ENCODE measurements at regions not wholly inside any gene's neighbourhood (a gene's known extent, or its start where the extent isn't known, plus 50 kb on each side); places are given as distances from the start of the nearest gene placed in this dataset.

- no peak for DNase-seq
- no peak for FAIRE-seq
- TF ChIP-seq CTCF (IDR thresholded peaks at IDR 0.05; ENCODE audit: borderline replicate concordance, extremely low read depth, insufficient read depth), result no peak
- no peaks in the 10 kb centered on the region for H3K9me3 ChIP-seq (ENCODE audit: control insufficient read depth in 2 of 3, insufficient read depth in 1 of 3, low read length in 3 of 3)
- H3K4me3 ChIP-seq (ENCODE audit: low read length in 3 of 3), result no peak overlapping the region
- no peaks in the 10 kb centered on the region for H3K4me1 ChIP-seq (ENCODE audit: control insufficient read depth in 2 of 3, insufficient read depth in 2 of 3, low read depth in 1 of 3, low read length in 3 of 3)
- intact Hi-C loops (cut with DNase I), result no loop called here
- no peak overlapping the region for H3K27ac ChIP-seq (ENCODE audit: low read depth in 2 of 2, low read length in 2 of 2)
- H3K36me3 ChIP-seq (ENCODE audit: control insufficient read depth in 2 of 3, insufficient read depth in 3 of 3, low read length in 3 of 3), result no peaks in the 10 kb centered on the region
- no peaks in the 10 kb centered on the region for H3K27me3 ChIP-seq (ENCODE audit: control insufficient read depth, insufficient read depth, low read length)
- no peak overlapping the region for H3K9ac ChIP-seq (ENCODE audit: low read length in 3 of 3)
These were observed 56.8 kb upstream of the CNOT6 start for GRCh38 chr5:180437336-180437735.

GRCh38 chr5:180438785-180439780, 55.1 kb upstream of the CNOT6 start:
- Histone ChIP-seq H3K36me3 (ENCODE audit: control insufficient read depth in 2 of 3, insufficient read depth in 3 of 3, low read length in 3 of 3) (no peaks in the 10 kb centered on the region), H3K9ac (ENCODE audit: low read length in 3 of 3) (no peak overlapping the region), H3K4me1 (ENCODE audit: control insufficient read depth in 2 of 3, insufficient read depth in 2 of 3, low read depth in 1 of 3, low read length in 3 of 3) (no peaks in the 10 kb centered on the region), H3K9me3 (ENCODE audit: control insufficient read depth in 2 of 3, insufficient read depth in 1 of 3, low read length in 3 of 3) (no peaks in the 10 kb centered on the region), H3K4me3 (ENCODE audit: low read length in 3 of 3) (no peak overlapping the region), H3K27ac (ENCODE audit: low read depth in 2 of 2, low read length in 2 of 2) (no peak overlapping the region), H3K27me3 (ENCODE audit: control insufficient read depth, insufficient read depth, low read length) (no peaks in the 10 kb centered on the region)
- no peak for TF ChIP-seq CTCF (IDR thresholded peaks at IDR 0.05; ENCODE audit: borderline replicate concordance, extremely low read depth, insufficient read depth)
- FAIRE-seq (no peak), DNase-seq (no peak)
- intact Hi-C loops (cut with DNase I), result no loop called here

GRCh38 chr5:180439911-180440769, 54.0 kb upstream of the CNOT6 start:
- no peak for FAIRE-seq
- intact Hi-C loops (cut with DNase I), result no loop called here
- no peak overlapping the region for H3K9ac ChIP-seq (ENCODE audit: low read length in 3 of 3)
- no peak overlapping the region for H3K4me3 ChIP-seq (ENCODE audit: low read length in 3 of 3)
- no peaks in the 10 kb centered on the region for H3K4me1 ChIP-seq (ENCODE audit: control insufficient read depth in 2 of 3, insufficient read depth in 2 of 3, low read depth in 1 of 3, low read length in 3 of 3)
- no peaks in the 10 kb centered on the region for H3K36me3 ChIP-seq (ENCODE audit: control insufficient read depth in 2 of 3, insufficient read depth in 3 of 3, low read length in 3 of 3)
- H3K27ac ChIP-seq (ENCODE audit: low read depth in 2 of 2, low read length in 2 of 2), result no peak overlapping the region
- no peak for DNase-seq
- TF ChIP-seq CTCF (IDR thresholded peaks at IDR 0.05; ENCODE audit: borderline replicate concordance, extremely low read depth, insufficient read depth), result no peak
- peaks cover 0 to 3% (median 0%) of the 10 kb centered on the region in 3 donors for H3K9me3 ChIP-seq (ENCODE audit: control insufficient read depth in 2 of 3, insufficient read depth in 1 of 3, low read length in 3 of 3)
- H3K27me3 ChIP-seq (ENCODE audit: control insufficient read depth, insufficient read depth, low read length), result no peaks in the 10 kb centered on the region
